Trophoblast cell (in vitro differentiated cells and primary cell): ENCODE measurements at regions not wholly inside any gene's neighbourhood (a gene's known extent, or its start where the extent isn't known, plus 50 kb on each side); places are given as distances from the start of the nearest gene placed in this dataset.
A peak's percentile ranks its signal among the peaks of the same experiment; 100 is the strongest.

Experiments used
- DNase-seq, 2 donors: peaks; one replicate each; pipeline ENCODE4 v3.0.0-alpha.2; 2016
- H2AFZ ChIP-seq: 2 replicates; pipeline ENCODE4 v1.6.1; 2013; ENCODE audit warnings: low read length, moderate library complexity, mild to moderate bottlenecking; ENCODE audit not compliant: insufficient read depth, poor library complexity
- H2AK5ac ChIP-seq: 2 replicates; pipeline ENCODE4 v1.6.1; 2013; ENCODE audit warnings: mild to moderate bottlenecking, low read length
- H2BK120ac ChIP-seq: 2 replicates; pipeline ENCODE4 v1.6.1; 2013; ENCODE audit warnings: low read length, mild to moderate bottlenecking, moderate library complexity; ENCODE audit not compliant: insufficient read depth, poor library complexity
- H2BK12ac ChIP-seq: 2 replicates; pipeline ENCODE4 v1.6.1; 2013; ENCODE audit warnings: mild to moderate bottlenecking, low read length, moderate library complexity
- H2BK5ac ChIP-seq: 2 replicates; pipeline ENCODE4 v1.6.1; 2013; ENCODE audit warnings: low read length, low read depth, moderate library complexity, mild to moderate bottlenecking; ENCODE audit not compliant: poor library complexity
- H3K14ac ChIP-seq: 2 replicates; pipeline ENCODE4 v1.6.1; 2013; ENCODE audit warnings: mild to moderate bottlenecking, low read length
- H3K18ac ChIP-seq: 2 replicates; pipeline ENCODE4 v1.6.1; 2013; ENCODE audit warnings: mild to moderate bottlenecking, low read length
- H3K23ac ChIP-seq: 2 replicates; pipeline ENCODE4 v1.6.1; 2013; ENCODE audit warnings: low read length
- H3K27ac ChIP-seq: 2 replicates; pipeline ENCODE4 v1.5.1; 2013; ENCODE audit warnings: low read depth, mild to moderate bottlenecking, inconsistent platforms, low read length, moderate library complexity
- H3K27me3 ChIP-seq: 2 replicates; pipeline ENCODE4 v1.6.1; 2013; ENCODE audit warnings: inconsistent platforms, mild to moderate bottlenecking, low read length, moderate library complexity; ENCODE audit not compliant: insufficient read depth
- H3K36me3 ChIP-seq, 2 experiments: 1 replicate in 1 of 2; 2 replicates in 1 of 2; pipeline ENCODE4 v1.6.1; 2013; ENCODE audit warnings: low read length in 2 of 2, mild to moderate bottlenecking in 2 of 2, moderate library complexity in 1 of 2; ENCODE audit not compliant: insufficient read depth in 2 of 2, control insufficient read depth in 1 of 2
- H3K4ac ChIP-seq: 2 replicates; pipeline ENCODE4 v1.6.1; 2013; ENCODE audit warnings: low read depth, mild to moderate bottlenecking, low read length, moderate library complexity
- H3K4me1 ChIP-seq, 2 experiments: 1 replicate in 1 of 2; 2 replicates in 1 of 2; pipeline ENCODE4 v1.6.1; 2013; ENCODE audit warnings: low read length in 2 of 2, mild to moderate bottlenecking in 2 of 2, moderate library complexity in 1 of 2; ENCODE audit not compliant: insufficient read depth in 2 of 2, control insufficient read depth in 1 of 2
- H3K4me2 ChIP-seq: 2 replicates; pipeline ENCODE4 v1.6.1; 2013; ENCODE audit warnings: inconsistent platforms, mild to moderate bottlenecking, low read length, moderate library complexity
- H3K4me3 ChIP-seq: 2 replicates; pipeline ENCODE4 v1.5.1; 2013; ENCODE audit warnings: mild to moderate bottlenecking, low read depth, low read length, inconsistent platforms
- H3K79me1 ChIP-seq: one replicate; pipeline ENCODE4 v1.6.1; 2013; ENCODE audit warnings: low read length
- H3K79me2 ChIP-seq: 2 replicates; pipeline ENCODE4 v1.6.1; 2013; ENCODE audit warnings: low read length, mild to moderate bottlenecking; ENCODE audit not compliant: control insufficient read depth, insufficient read depth, poor library complexity
- H3K9ac ChIP-seq: 2 replicates; pipeline ENCODE4 v1.6.1; 2013; ENCODE audit warnings: mild to moderate bottlenecking, low read length
- H3K9me3 ChIP-seq: 2 replicates; pipeline ENCODE4 v1.6.1; 2013; ENCODE audit warnings: low read depth, mild to moderate bottlenecking, control low read depth, inconsistent platforms, low read length; ENCODE audit not compliant: insufficient read depth
- H4K12ac ChIP-seq: 2 replicates; pipeline ENCODE4 v1.6.1; 2013; ENCODE audit warnings: low read depth, mild to moderate bottlenecking, low read length, moderate library complexity
- H4K8ac ChIP-seq: 2 replicates; pipeline ENCODE4 v1.6.1; 2013; ENCODE audit warnings: low read depth, mild to moderate bottlenecking, low read length, moderate library complexity
- H4K91ac ChIP-seq: one replicate; pipeline ENCODE4 v1.6.1; 2013; ENCODE audit warnings: low read depth, mild to moderate bottlenecking, low read length, moderate library complexity
- WGBS: extraction: QIAGEN DNeasy Blood & Tissue Kit; methylation state at CpG from one replicate; pipeline ENCODE4 v1.1.7; 2013; ENCODE audit warnings: missing lambda C conversion rate; ENCODE audit not compliant: insufficient read length, insufficient coverage; ENCODE audit errors: extremely low coverage; 5-methylcytosine and 5-hydroxymethylcytosine counted together

GRCh38 chr17:33725675-33726271 lies 432.7 kb upstream of the ASIC2 start:
- Histone ChIP-seq H3K79me2 (no peaks in the 10 kb centered on the region), H3K9ac (no peak overlapping the region), H3K18ac (no peak overlapping the region), H4K91ac (no peak overlapping the region), H3K4me2 (no peak overlapping the region), H2BK5ac (no peak overlapping the region), H2BK12ac (no peak overlapping the region), H3K4ac (no peak overlapping the region), H3K4me1 (no peaks in the 10 kb centered on the region), H2AFZ (no peak overlapping the region), H4K12ac (no peak overlapping the region), H3K23ac (no peak overlapping the region), H3K27ac (no peak overlapping the region), H3K9me3 (peaks cover 1% of the 10 kb centered on the region), H3K79me1 (no peaks in the 10 kb centered on the region), H2BK120ac (no peak overlapping the region), H3K27me3 (no peaks in the 10 kb centered on the region), H3K36me3 (no peaks in the 10 kb centered on the region), H2AK5ac (no peak overlapping the region), H3K4me3 (no peak overlapping the region), H4K8ac (no peak overlapping the region), H3K14ac (no peak overlapping the region)
- peak; percentile 9 to 58 for DNase-seq
- WGBS: no CpG with 5 or more reads among the region's 11 CpGs

GRCh38 chr17:33730131-33730530 lies 437.0 kb upstream of the ASIC2 start:
- no peak overlapping the region for H3K14ac ChIP-seq
- H3K4me1 ChIP-seq: no peaks in the 10 kb centered on the region
- H3K9me3 ChIP-seq: no peaks in the 10 kb centered on the region
- no CpG with 5 or more reads among the region's 2 CpGs for WGBS
- H3K4me3 ChIP-seq: no peak overlapping the region
- no peak overlapping the region for H2BK5ac ChIP-seq
- no peak overlapping the region for H2AFZ ChIP-seq
- no peak overlapping the region for H3K9ac ChIP-seq
- no peaks in the 10 kb centered on the region for H3K27me3 ChIP-seq
- H4K91ac ChIP-seq: no peak overlapping the region
- no peak overlapping the region for H4K8ac ChIP-seq
- H3K27ac ChIP-seq: no peak overlapping the region
- H3K36me3 ChIP-seq: no peaks in the 10 kb centered on the region
- no peak overlapping the region for H4K12ac ChIP-seq
- H3K18ac ChIP-seq: no peak overlapping the region
- DNase-seq: no peak
- H3K4ac ChIP-seq: no peak overlapping the region
- H2BK12ac ChIP-seq: no peak overlapping the region
- no peak overlapping the region for H3K23ac ChIP-seq
- H2AK5ac ChIP-seq: no peak overlapping the region
- no peak overlapping the region for H3K4me2 ChIP-seq
- no peaks in the 10 kb centered on the region for H3K79me2 ChIP-seq
- no peaks in the 10 kb centered on the region for H3K79me1 ChIP-seq
- no peak overlapping the region for H2BK120ac ChIP-seq

- Histone ChIP-seq H3K9me3 (no peaks in the 10 kb centered on the region), H3K9ac (no peak overlapping the region), H3K4ac (no peak overlapping the region), H3K27ac (no peak overlapping the region), H3K27me3 (no peaks in the 10 kb centered on the region), H3K79me2 (no peaks in the 10 kb centered on the region), H3K4me2 (no peak overlapping the region), H3K14ac (no peak overlapping the region), H2BK12ac (no peak overlapping the region), H3K23ac (no peak overlapping the region), H2BK5ac (no peak overlapping the region), H3K79me1 (no peaks in the 10 kb centered on the region), H4K8ac (no peak overlapping the region), H3K18ac (no peak overlapping the region), H2BK120ac (no peak overlapping the region), H3K4me3 (no peak overlapping the region), H2AK5ac (no peak overlapping the region), H4K91ac (no peak overlapping the region), H2AFZ (no peak overlapping the region), H4K12ac (no peak overlapping the region), H3K36me3 (no peaks in the 10 kb centered on the region), H3K4me1 (no peaks in the 10 kb centered on the region)
- peak in 1 of 2 donors; percentile 56 for DNase-seq
- WGBS: no CpG with 5 or more reads among the region's 3 CpGs
Measured at GRCh38 chr17:33732116-33732515, 439.0 kb upstream of the ASIC2 start.

GRCh38 chr17:33739714-33740113 lies 446.6 kb upstream of the ASIC2 start:
- Histone ChIP-seq H2AK5ac (no peak overlapping the region), H3K9ac (no peak overlapping the region)
- no peak for DNase-seq

More at GRCh38 chr17:33739714-33740113, 446.6 kb upstream of the ASIC2 start:
- no peak overlapping the region for H2BK12ac ChIP-seq
- no peak overlapping the region for H2AFZ ChIP-seq
- no peak overlapping the region for H3K14ac ChIP-seq
- H4K91ac ChIP-seq: no peak overlapping the region
- no peak overlapping the region for H2BK5ac ChIP-seq
- H3K4me3 ChIP-seq: no peak overlapping the region
- H3K23ac ChIP-seq: no peak overlapping the region
- H3K18ac ChIP-seq: no peak overlapping the region
- H3K4me2 ChIP-seq: no peak overlapping the region
- no peaks in the 10 kb centered on the region for H3K4me1 ChIP-seq
- no peak overlapping the region for H3K27ac ChIP-seq
- no peaks in the 10 kb centered on the region for H3K79me1 ChIP-seq
- H2BK120ac ChIP-seq: no peak overlapping the region
- no peaks in the 10 kb centered on the region for H3K79me2 ChIP-seq
- no peaks in the 10 kb centered on the region for H3K36me3 ChIP-seq
- no peak overlapping the region for H4K12ac ChIP-seq
- no peak overlapping the region for H4K8ac ChIP-seq
- H3K9me3 ChIP-seq: no peaks in the 10 kb centered on the region
- H3K4ac ChIP-seq: no peak overlapping the region
- H3K27me3 ChIP-seq: no peaks in the 10 kb centered on the region
